GM21723 (cell line): ENCODE measurements at regions not wholly inside any gene's neighbourhood (a gene's known extent, or its start where the extent isn't known, plus 50 kb on each side); places are given as distances from the start of the nearest gene placed in this dataset.

Source experiments
- ATAC-seq: cut with Tn5 transposase; IDR thresholded peaks from one replicate; pipeline ENCODE4 v1.9.1; 2021; ENCODE audit warnings: mild to moderate bottlenecking, moderate library complexity; ENCODE audit not compliant: unreplicated experiment

DNA sequence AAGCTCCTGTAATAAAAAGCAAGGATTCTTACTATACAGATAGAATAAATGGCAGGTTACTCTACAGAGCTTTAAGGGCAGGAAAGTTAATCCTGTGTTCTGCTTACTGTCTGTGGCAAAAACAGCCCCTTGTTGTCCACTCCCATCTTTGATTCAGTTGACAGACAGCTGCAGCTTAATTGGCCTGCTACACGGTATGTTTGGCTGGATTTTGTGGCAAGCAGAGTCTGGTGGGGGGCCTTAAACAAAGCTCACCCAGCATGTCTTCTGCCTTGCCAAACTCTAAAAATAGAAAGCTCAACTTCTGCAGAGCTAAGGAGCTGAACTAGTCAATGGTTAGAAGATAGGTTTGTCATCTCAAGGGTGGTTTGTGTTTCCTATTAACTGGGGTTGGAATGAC, 407.2 kb downstream of the HLX start:
- ATAC-seq: no peak

DNA sequence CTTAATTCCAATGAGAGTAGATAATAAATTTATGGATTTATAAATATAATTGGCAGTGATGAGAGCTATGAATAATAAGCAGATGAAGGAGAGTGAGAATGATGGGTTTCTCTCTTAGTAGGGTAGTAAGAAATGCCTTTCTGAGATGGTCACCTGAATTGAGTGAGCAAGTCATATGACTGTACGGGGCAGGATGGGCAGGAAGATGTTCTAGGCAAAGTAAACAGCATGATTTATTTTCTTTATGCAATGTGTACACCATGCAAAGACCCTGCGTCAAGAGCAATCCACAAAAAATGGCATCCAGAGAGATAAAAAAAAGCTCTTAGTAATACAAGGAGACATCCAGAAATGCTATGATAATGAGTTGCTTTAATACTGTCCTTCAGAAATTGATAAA, 409.9 kb downstream of the HLX start:
- ATAC-seq: no peak

DNA sequence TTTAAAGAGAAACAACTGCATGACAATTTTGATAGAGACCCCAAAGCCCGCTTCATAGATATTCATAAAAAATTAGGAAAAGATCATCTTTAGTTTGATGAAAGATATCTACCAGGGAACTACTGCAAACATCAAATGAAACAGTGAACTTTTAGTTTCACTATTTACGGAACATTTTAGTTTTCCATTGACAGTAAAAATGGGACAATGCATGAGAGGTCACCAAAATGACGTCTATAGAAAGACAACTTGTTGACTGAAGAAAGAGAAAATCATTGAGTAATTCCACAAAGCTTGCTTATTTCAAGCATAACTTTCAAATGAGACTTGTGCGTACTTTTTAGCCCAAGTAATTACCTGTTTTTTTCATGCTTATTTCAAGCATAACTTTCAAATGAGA, 411.4 kb downstream of the HLX start:
- ATAC-seq: no peak

DNA sequence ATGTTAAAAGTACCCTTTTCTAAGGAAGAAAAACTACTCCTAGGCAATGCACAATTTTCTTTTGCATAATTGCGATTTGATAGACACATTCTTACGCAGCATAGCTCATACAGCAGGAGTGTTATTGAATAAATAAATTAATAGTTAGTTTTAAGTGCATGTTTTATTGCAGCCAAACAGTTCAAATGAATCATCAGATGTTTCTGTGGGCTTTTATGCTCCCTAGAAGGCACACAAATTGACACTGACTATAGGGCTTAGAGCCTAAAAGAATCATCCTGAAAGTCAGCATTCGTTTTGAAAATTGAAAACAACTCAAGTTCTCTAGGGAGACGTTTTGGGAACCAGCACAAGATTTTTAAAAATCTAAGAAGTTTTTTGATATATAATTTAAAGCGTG, 411.9 kb downstream of the HLX start:
- no peak for ATAC-seq

DNA sequence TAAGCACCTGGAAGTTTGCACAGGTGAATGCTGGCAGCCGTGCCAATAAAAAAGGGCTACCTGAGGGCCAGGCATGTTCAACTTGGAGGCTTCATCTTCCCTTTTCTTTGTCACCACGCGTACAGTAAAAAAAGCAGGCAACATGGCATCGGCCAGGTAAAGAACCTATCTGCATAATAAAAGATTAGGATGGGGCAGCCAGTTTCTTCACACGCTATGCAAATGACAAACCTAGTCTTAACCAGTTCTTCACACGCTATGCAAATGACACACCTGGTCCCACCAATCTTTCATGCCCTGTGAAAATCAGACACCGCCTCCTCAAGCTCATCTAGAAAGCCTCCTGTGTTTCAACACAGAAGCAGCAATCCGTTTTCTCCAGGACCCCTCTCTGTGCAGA, 413.4 kb downstream of the HLX start:
- ATAC-seq: no peak

DNA sequence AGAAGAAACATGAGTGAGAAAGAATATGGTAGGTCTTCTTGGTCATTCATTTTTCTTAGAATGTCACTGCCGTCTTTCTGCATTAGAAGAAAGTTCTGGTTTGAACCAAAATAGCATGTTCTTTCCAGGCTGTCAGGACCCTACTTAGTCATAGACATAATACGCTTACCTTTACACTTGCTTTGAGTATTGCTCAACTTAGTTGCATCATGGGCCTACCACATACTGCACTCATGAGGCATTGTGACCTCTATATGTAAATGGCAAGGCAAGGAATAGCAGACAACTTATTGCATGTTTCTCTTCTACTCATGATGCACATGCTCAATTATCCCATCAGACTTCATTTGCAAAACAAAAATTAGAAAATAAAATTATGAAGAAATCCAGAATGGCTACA, 415.0 kb downstream of the HLX start:
- ATAC-seq: no peak

DNA sequence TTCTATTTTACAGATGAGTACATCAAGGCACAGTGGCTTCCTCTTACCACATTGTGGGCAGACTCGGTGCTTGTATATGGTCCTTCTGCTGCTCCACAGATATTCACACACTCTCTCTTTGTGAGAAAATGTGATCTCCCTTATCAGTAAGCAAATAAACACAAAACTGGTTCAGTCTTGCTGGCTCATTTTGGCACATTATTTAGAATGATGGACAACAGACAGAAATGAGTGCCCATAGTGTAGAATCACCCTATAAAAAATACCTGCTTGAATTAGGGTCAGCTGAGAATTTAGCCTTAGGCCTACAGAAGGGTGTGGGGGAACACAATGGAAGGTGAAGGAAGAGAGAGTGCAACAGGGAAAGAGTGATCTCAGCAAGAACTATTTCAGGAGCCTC, 423.1 kb downstream of the HLX start:
- ATAC-seq: no peak

DNA sequence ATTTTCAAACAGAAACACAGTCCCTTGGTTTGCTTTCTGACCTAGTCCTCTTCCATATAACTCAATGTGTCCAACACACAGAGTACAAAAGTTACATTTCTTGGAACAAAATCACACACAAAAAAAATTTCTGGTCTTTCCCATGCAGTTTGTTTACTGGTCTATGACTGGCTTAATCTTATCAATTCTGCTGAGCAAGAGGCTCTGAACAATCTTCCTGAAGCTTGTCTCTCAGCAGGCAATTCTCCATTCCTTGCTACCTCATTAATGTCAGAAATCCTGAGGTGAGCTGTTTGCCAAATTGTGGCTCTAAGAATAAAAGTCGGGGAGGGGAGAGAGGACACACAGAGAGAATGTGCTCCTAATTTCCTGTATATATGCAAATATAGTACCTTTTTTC, 423.6 kb downstream of the HLX start:
- ATAC-seq: no peak

DNA sequence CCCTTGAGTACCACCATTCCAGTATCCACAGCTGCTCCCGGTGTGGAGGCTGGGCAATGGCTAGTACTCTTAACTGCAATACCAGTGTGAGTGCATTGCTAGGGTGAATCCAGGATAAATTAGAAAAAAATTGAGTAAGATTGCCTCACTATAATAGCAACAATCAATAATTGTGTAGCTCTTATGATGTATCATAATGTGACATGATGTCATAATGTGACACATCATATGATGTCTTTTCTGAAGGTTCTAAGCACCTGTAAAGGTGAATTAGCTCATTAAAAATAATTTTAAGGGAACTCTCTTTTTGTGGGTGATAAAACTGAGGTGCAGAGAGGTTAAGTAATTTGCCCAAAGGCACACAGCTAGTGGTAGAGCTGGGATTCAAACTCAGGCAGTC, 424.4 kb downstream of the HLX start:
- no peak for ATAC-seq

DNA sequence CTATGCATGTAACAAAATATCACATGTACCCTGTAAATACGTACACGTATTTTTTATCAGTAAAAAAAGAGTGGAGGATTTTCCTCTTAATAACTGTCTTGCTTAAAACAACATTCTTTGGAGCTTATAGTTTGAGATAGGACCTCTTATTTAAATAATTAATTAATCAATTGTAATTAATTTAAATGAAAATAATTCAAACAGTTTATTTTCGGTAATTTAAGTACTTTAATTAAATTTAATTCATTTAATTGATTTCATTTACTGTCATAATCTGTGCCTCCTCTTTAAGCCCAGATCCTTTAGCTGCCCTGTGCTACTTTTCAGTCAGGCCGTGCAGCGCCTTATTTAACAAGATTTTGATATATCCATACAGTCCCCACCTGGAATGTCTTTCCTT, 427.0 kb downstream of the HLX start:
- ATAC-seq: no peak

DNA sequence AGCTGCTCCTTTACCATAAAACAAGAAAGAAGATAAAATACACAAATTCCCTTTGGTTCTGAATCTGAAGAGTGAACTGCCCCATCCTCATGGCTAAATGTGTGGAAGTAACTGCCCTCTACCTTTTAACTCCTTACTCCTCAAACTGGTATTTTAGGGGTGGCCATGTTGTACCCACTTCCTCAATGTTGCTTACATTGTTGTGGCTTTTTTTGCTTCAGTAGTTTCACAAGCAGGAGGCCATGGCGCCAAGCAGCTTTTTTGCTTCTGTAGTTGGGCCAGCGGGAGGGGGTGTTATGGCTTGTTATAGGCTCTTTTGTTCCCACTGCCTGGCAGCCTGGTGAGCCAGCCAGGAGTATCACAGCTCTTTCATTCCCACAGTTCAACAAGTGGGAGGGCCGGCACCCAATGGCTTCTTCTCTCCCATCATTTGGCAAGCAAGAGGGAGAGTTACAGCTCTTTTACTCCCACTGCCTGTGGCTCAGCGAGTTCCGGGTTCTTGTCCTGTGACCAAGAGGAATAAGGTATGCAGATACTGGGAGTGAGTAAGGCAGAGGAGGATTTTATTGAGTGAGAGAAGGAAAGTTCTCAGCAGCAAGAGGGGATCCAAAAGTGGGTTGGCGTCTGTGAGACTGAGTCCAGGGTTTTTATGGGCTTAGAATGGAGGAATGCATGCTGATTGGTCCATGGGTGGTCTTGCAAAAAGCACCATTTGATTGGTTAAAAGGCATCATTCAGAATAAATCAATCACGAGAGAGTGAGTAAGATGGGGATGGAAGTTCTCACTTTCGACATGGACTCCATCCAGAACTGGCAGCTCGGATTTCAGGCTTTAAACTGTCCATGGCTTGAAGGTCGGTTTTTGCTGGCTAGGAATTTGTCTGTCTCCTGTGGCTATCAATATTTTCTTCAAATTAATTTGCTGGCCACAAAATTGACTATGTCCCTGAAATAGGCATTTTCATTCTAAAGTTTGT, 429.6 kb downstream of the HLX start:
- no peak for ATAC-seq

DNA sequence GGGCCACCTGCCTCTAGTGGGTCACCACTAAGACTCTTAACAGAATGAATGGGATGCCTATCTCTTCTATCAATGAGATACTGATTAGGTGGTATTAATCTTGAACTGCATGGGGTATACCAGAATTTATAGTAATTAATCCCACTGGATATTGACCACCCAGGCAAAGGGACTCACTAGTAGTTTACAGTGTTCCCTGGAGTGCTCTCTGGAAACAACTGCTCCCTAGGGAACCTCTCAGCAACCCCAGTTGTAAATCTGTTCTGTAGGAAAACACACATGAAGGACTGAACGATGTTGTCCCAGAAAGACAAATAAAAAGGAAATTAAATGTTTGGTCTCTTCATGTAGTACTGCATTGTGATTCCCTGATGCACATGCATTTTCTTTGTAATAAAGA, 430.5 kb downstream of the HLX start:
- no peak for ATAC-seq

DNA sequence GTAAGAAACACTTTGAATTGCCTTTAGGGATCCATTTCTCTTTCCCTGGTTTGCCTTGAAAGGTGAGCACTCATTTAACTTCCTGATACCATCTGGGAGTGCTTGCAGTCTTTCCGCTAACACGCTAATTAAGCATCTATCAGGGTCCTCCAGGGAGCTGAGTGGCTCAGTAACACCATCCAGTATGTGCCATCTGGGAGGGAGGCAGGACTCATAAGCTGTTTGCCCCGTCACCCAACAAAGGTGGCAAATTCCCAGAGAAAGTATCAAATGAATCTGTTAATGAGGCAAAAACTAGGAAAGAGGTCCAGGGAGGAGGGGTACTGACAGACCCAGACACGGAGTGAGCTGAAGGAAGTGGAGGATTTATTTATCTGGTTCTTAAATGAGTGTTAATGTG, 430.9 kb downstream of the HLX start:
- ATAC-seq: no peak

DNA sequence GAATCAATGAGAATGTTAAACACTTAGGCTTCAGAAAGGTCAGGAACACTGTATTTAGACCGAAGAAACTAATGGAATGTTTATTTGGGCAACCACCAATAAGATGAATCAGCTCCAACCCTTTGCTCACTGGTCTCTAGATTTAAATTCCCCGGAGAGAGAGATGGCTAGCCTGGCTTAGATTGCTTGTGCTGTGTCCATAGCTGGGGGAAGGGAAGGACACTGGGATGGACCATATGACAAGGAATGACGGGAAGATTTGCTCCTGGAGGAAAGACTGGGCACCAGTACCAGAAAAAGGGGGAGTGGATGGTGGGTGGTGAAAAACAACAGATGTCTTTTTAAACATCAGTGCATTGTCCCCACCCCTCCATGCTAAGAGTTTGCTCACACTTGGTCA, 426.6 kb downstream of the DUSP10 start:
- ATAC-seq: no peak

DNA sequence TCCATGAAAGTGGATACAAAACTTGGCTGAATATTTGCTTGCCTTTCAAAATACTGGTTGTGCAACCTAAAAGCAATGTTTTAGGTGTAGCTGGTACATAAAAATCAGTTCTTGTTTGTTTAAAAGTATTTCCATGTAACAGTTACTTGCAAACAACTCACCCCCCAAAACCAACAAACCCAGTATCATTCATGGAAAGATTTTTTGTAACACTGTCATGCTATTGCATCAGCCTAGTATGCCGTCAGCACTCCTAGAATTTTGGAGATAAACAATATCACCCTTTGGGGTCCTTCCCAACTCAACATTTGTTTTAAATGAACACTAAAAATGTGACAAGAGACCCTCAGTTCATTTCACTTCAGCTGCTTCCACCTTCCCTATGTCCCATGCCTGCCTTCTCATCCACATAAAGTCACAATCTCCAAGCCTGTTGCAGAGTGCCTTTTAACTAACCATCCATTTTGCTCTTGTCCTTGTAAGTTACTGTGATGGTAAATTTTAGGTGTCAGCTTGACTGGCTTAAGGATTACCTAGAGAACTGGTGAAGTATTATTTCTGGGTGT, 425.3 kb downstream of the DUSP10 start:
- no peak for ATAC-seq

DNA sequence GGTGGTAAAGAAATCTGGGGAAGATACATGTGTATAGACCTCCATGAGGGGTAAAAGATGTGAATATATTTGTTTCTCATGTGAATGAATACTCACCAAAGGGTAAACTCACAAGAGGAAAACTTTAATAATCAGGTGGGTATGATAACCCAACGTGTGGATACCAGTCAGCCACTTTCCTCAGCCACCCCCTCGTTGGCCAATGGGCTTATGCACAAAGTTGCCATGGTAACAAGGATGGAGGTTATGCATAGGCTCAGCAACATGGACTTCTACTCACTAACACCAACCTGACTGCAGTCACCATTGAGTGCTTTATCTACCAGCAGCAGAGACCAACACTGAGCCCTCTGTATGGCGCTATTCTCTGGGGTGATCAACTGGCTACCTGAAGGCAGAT, 424.4 kb downstream of the DUSP10 start:
- ATAC-seq: no peak

DNA sequence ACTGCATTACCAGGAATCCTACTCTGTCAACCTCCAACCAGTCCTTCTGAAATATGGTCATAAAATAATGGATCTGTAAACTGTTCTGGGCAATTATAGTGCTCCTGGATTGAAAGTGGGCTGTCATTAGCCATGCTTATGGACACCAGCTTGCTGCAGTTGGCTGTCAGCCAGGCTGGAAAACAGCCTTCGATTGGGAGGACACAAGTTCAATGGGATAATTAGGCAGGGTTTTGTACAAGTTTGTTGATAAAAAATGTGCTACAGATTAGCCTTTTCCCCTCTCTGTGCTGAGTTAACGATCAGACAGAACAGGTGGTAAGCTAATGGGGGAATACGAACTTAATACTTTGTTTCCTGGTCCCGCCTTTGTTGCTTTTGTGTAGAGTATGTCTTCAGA, 413.9 kb downstream of the DUSP10 start:
- no peak for ATAC-seq

DNA sequence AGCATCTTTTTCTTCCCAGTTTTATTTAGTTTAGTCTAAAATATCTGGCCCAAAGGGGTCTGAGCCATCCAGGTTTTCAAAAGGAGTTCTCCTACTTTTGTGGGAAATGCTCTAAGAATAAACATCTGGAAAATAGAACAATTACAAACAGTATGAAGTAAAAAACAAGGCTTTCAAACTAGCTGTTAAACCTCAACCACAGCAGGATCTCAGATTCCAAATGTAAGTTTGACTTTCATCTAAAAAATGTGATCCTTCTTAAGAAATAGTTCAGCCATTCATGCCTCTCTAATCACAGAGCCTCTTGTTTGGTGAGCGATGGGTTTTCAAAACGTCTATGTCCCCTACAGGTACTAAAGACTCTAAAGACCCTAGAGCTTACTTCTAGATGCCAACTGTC, 413.5 kb downstream of the DUSP10 start:
- no peak for ATAC-seq

DNA sequence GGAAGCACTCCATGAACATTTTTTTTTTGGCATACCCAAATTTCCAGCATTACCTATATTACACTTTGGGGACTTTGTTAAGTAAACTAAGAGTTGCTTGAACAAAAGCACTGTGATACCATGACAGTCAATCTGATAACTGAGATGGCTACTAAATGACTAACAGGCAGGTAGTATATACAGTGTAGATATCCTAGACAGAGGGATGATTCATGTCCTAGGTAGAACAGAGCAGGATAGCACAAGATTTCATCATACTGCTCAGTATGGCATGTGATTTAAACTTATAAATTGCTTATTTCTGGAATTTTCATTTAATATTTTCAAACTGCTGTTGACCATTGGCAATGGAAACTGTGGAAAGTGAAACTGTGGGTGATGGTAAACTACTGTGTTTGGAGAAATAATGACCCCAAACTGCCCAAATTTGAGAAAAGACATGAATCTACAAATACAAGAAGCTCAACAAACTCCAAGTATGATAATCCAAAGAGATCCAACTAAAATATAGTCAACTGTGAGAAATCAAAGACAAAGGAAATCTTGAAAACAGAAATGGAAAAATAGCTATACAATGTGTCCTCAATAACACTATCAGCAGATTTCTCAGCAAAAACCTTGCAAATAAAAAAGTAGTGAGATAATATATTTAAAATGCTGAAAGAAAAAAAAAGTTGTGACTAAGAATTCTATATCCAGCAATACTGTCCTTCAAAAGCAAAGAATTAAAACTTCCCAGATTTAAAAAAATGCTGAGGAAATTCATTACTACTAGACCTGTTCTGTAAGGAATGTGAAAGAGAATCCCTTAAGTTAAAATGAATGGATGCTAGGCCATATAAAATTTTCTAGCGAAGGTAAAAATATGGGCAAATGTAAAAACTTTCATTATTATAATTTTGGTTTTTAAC, 410.4 kb downstream of the DUSP10 start:
- no peak for ATAC-seq

DNA sequence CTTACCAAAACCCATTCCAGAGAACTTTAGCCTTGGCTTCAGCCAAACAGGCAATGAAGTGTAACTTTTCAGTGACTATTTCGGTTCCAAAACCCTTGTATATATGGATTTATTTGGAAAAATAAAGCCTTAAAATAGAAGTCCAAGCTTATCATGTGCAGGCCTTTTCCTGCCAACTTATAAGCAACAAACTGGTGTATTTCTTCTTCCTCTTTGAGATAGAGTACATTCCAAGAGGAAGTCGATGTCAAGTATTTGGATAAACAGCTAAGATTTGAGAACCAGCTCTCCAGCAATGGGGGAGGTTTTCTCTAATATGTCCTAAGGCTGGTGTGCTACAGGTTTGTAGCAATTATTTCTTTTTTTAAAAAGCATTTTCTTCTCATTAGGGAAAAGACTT, 407.8 kb downstream of the DUSP10 start:
- no peak for ATAC-seq
